Renal cortical epithelial cell (primary cell): ENCODE measurements at regions not wholly inside any gene's neighbourhood (a gene's known extent, or its start where the extent isn't known, plus 50 kb on each side); places are given as distances from the start of the nearest gene placed in this dataset.
"Not testable (repeated sequence)": the region's sequence is repeated elsewhere in the genome, so short reads cannot be mapped to it uniquely, and the experiment has no call there.

ENCODE experiments used
- DNase-seq: peaks from one replicate; pipeline ENCODE4 v3.0.0-alpha.2; 2011; ENCODE audit warnings: low read depth

DNA sequence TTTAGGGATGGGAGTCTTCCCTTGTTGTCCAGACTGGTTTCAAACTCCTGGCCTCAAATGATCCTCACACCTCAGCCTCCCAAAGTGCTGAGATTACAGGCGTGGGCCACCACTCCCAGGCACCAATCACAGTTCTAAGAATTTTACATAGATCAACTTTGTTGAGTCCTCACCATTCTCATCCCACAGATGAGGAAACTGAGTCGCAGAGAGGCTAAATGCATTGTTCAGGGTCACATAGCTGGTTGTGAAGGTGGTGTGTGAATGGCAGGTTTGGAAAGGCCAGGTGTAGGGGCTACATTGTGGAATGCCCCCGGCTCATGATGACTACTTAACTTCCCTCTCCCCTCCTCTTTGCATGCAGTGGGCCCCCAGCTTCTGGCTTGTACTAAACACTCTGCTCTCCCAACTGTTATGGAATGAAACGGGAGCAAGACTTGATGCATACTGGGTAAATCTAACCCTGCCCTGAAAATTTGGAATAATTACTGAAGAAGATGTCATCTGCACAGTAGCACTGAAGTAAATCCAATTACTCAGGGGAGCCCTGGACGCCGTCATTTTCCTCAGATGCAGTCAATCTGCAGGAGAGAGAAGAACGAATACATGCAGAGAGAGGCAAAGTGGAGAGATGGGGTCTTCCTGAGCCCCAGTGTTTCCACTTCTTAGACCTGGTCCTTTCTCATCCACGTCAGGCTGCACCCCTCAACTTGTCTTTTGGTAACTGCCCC lies 102.3 kb upstream of the ZNF217 start:
- no peak for DNase-seq

DNA sequence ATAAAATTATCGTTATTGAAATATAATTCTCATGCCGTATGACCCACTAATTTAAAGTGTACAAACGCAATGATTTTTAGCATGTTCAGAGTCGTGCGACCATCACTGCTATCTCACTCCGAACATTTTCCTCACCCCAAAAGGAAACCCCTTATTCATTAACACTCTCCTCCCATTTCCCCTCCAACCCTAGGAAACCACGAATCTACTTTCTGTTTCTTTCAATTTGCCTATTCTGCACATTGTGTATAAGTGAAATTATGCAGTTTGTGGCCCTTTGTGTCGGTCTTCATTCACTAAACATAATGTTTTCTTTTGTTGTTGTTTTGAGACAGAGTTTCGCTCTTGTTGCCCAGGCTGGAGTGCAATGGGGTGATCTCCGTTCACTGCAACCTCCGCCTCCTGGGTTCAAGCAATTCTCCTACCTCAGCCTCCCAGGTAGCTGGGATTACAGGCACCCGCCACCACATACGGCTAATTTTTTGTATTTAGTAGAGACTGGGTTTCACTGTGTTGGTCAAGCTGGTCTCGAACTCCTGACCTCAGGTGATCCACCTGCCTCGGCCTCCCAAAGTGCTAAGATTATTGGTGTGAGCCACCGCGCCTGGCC lies 99.7 kb upstream of the ZNF217 start:
- no peak for DNase-seq

DNA sequence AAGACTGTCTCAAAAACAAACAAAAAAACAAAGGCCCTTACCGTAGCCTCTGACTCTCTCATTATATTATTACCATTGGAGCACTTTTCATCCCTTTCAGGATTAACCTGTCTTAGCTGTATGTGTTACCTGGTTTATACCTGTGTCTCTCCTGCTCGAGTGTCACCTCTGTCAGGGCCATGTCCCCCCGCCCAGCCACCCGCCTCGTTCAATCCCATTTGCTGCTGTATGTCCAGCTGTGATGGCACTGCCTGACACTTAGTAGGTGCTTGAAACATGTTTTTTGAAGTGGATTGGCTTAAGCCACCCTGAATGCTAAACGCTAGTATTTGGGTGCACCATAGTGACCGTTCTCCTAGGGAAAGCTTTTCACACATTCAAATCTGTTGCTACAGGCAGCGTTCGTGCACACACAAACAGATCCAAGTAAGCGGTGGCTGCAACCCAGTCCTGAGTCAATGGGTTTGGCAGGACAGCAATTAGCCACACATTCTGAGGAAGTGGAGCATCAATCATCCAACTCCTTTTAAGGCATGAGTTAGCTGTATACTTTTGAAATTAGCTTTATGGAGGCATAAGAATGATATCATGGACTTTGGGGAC lies 98.9 kb upstream of the ZNF217 start:
- DNase-seq: no peak

DNA sequence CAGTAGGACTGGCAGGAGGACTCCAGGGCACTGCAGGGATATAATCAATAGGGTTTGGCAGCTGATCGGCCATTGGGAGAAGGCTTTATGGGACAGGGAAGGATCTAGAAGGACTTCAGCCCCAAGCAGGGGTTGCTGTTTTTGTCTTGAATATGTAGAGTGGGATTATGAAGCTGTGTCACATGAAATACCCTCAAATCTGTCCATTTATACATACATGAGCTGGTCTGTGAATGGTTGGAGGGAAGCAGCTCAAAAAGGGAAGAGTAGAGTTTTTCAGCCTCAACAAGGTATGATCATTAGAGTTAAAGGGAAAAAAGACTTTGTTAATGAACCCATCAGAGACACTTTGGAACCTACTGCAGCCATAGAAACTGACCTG lies 98.2 kb upstream of the ZNF217 start:
- no peak for DNase-seq

DNA sequence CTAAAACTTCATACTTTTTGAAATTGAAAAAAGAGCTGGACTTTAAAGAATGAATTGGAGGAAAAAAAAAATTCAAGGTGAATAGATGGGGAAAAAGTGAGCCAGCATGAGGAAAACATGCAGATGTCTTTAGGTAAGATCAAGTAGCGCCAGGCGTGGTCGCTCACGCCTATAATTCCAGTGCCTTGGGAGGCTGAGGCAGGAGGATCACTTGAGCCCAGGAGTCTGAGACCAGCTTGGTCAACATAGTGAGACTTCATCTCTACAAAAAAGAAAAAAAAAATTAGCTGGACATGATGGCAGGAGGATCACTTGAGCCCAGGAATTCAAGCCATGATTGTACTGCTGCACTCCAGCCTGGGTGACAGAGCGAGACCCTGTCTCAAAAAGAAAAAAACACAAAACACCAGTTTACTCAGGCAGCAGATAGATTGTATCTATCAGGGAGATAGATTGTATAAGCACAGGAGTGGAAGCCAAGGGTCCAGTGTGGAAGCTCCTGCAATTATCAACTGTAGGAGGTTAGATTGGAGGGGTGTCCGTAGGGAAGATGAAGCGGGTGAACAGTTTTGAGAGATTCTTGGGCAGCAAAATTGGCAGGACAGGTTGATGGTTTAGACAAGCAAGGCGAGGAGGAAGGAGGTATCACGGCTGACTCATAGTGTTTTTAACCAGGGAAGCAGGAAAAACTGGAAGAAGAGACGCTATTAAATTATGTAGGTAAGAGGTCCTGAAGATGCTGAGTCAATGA lies 97.6 kb upstream of the ZNF217 start:
- peak; percentile 29 for DNase-seq

DNA sequence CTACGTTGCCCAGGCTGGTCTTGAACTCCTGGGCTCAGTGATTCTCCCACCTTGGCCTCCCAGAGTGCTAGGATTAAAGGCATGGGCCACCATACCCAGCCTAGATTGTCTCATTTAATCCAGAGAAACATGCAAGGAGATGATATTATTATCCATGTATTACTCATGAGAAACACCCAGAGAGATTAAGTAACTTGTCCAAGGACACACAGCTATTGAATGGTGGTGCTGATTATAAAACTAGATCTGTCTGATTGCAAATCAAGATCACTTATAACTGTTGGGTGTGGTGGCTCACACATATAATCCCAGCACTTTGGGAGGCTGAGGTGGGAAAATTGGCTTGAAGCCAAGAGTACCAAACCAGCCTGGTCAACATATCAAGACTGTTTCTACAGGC lies 94.4 kb upstream of the ZNF217 start:
- DNase-seq: no peak

DNA sequence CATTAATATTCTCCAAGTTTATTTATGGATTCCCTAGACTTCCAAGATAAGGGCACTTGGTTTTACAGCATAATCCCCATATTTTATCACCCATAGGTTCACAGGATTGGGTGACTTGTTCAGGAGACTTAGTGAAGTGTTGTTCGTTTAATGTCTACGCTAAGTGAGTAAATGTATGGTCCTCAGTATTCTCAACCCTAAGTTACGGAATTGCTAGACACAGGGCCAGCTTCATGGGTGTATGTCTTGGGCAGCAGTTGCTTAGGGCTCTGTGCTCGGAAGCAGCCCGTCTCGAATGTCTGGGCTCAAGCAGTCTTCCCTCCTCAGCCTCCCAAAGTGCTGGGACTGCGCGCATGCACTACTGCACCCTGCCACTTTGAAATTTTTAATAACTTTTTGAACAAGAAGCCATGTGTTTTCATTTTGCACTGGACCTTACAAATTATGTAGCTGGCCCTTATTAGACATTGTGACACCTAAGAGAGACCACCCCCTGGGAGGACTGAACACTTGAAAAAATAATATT lies 91.5 kb upstream of the ZNF217 start:
- no peak for DNase-seq

DNA sequence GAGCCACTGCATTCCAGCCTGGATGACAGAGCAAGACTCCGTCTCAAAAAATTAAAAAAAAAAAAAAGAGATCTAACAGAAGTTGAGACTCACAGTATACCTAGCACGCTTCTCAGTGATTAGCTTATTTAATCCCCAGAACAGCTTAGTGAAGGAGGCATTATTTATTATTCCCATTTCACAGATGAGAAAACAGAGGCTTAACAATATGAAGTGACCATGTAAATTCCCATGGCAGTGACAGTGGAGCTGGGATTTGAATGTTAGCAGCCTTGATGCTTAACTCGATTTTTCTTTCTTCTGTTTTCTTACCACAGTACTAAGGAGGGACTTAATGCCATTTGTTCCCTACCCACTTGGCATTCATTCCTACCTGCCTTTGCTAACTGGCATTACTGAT lies 89.9 kb upstream of the ZNF217 start:
- no peak for DNase-seq

DNA sequence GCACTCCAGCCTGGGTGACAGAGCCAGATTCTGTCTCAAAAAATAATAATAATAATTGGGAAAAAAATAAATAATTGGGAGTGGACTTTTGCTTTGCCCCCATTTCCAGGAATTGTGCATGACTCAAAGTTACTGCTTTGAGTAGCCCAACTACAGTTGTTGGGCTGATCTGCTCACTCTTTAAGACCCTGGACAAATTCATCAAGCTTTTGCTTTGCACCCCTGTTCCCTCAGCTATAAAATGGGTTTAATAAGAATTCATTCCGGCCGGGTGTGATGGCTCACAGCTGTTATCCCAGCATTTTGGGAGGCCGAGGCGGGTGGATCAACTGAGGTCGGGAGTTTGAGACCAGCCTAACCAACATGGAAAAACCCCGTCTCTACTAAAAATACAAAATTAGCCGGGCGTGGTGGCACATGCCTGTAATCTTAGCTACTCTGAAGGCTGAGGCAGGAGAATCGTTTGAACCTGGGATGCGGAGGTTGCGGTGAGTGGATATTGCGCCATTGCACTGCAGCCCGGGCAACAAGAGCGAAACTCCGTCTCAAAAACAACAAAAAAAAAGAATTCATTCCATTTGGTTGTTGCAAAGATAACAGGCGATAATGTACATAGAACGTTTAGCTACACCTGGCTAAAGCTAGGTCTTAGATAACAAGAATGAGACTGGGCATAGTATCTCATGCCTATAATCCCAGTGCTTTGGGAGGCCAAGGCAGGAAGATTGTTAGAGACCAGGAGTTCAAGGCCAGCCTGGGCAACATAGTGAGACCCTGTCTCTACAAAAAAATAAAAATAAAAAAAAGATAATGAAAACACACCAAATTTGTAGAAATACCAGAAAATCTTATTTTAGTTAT lies 87.9 kb upstream of the ZNF217 start:
- DNase-seq: no peak

DNA sequence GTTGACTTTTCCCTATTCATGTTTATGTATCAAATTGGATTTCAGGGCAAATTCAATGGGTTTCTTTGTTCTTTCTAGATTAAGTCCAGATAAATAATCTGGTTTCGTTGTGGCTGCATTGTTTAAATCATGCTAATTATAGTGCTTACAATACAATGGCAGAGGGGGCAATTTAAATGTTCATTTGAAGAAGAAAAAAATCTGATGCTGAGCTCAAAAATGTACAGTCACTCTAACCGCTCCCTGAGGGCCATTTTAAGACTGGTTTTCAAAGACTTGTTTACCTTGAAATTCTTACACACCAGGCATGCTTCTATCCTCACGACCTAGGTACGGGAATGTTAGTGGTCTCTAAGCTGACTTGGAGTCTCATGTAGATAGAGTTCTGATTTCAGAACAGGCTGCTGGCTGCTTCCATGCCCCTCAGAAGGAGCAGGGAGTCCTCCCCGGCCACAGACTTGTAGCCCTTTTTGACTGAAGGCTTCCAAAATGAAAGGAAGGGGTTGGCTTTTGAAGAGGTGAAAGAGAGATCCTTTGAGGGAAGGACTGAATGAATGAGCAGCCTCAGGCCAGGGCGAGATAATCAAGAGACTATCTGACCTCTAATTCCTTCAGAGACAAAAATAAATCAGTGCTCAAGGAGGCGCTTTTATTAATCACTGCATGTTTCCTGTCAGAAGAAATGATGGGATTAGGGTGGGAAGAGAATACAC lies 86.1 kb upstream of the ZNF217 start:
- no peak for DNase-seq

DNA sequence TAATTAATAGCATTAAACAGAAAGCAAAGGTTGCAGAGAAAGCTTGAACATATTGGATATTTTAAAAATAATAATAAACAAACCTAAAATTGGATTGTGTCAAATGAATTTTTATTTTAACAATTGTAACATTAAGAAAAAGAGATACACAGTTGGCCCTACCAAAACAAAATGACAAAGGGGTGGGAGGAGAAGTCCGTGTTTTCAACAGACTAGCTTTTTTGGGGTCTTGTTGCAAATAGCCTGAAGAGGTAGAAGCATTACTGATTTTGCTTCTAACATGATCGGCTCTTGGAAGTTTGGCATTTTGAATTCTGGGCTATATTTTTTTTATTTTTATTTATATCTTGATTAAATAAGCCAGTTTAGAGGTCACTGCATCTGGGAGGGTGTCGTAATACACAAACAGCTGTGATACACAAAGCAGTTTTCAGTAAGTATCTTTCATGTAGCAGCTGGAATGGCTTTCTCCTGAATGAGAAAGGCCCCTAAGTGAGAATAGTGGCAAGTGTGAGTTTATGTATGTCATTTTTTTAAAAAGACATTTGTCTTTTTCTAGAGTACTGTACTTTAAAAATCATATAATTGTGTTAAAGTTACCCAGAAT lies 85.5 kb upstream of the ZNF217 start:
- no peak for DNase-seq

DNA sequence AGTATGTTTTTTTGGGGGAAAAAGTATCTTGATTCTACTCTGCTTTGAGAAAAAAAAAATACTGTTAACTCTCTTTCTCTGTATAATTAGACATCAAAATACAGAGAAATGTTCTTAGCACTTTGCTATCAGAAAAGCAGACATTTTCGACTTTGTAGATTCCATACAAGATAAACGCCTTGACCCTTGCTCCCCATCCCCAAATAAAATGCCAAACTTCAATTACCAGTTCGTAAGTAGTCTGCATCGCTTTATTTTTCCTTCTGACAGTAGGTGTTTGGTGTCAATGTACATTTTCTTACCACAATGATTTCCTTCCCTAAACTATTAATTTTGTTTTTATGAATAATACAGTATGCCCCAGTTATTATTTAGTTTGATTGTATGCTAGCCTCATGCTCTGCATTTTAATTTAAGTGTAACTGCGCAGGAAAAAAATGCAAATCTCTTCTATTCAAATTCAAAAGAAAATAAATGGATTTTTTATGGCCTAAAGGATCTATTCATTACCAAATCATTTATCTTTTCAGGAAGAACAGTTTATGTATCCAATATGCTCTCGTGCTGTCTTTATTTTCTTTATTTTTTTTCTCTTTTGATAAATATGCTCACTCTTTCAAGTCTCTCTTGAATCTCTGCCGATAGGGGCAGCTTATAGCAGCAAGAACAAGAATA lies 84.8 kb upstream of the ZNF217 start:
- no peak for DNase-seq

DNA sequence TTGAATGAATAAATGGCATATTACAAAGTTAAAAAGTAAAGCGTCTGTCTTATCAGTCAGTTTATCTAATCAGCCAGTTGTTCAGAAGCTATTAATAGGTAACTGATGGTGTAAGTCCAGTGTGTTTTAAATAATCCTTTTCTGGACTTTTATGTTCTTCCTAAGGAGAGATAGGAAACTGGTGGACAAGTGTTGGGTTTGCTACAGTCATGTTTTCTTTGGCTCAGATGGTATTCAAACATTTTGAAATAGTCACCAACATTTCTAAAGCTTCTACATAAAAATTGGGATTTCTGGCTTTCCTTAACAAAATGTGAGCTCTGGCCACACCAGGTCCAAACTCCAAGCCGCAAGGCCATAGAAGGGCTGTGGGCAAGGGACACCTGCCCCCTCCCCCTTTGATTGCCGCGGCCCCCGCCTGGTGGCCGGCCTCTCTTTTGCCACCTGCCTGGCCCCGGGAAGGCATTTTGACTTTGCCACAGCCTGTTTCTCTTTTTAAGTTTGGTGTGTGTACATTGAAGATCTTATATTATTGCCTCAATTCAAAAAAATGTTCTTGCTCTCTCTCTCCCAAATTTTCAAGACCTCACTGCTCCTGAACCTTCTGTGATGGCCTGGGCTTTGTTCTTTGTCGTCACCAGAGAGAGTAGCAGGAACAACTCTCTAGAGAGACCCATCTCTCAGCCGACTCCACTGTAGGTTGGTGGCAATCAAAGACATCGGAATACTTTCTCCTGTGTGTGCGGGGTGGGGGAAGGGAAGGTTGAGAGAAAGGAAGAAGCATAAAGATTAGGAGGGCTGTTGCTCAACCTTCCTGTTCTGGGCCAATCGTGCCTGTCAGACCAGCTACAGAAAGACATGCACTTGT lies 84.0 kb upstream of the ZNF217 start:
- DNase-seq: no peak

DNA sequence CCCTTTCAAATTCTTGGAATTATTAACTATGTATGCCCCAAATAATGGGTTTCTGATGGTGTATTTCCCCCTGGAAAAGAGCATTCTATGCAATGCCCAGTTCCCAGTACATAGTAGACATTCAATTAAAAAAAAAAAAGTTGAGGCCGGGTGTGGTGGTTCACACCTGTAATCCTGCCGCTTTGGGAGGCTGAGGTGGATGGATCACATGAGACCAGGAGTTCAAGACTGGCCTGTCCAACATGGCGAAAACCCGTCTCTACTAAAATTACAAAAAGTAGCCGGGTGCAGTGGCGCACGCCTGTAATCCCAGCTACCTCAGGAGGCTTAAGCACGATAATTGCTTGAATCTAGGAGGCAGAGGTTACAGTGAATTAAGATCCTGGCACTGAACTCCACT lies 83.3 kb upstream of the ZNF217 start:
- DNase-seq: no peak

DNA sequence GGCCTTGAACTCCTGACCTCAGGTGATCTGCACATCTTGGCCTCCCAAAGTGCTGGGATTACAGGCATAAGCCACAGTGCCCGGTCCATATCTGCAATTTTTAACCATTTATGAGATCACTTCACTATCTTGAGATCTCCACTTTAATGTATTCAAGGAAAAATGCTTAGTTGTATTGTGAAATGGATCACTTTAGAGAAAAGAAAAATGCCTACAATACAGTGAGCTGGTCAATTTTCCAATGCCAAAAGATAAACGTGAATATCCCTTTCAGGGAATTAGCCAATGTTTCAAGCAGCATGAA lies 82.8 kb upstream of the ZNF217 start:
- DNase-seq: no peak

DNA sequence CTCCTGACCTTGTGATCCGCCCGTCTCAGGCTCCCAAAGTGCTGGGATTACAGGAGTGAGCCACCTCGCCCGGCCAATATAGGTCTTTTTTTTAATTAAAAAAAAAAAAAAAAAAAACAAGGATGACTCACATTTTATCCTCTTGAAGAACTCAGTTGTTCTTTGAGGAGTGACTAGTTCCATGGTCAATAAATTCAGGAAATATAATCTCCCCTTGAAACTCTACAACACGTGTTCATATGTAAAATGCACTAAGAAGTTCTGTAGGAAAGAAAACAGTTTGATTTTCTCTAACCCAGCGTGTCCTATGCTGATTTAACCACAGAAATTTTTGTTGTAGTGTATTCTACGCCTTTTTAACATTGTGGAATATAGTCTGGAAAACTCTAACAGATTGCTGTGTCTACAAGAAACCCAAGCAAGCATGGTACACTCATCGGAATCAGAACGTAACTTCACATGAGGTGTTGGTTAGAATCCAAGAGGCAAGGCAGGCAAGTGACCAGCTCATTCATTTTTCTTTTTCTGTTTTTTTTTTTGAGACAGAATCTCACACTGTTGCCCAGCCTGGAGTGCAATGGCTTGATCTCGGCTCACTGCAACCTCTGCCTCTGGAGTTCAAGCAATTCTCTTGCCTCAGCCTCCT lies 79.0 kb upstream of the ZNF217 start:
- DNase-seq: peak; percentile 90

DNA sequence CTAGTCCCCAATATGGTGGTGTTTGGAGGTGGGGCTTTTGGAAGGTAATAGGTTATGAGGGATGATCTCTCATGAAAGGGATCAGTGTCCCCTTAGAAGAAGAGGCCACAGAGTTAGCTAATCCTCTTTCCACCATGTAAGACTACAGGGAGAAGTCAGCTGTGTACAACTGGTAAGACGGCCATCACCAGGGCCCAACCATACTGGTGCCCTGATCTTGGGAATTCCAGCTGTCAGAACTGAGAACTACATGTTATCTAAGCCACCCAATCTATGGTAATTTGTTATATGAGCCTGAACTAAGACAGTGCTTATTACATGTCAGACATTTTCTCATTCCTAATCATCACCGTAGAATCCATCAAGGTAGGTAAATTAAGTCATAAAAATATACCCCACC lies 77.7 kb upstream of the ZNF217 start:
- no peak for DNase-seq

DNA sequence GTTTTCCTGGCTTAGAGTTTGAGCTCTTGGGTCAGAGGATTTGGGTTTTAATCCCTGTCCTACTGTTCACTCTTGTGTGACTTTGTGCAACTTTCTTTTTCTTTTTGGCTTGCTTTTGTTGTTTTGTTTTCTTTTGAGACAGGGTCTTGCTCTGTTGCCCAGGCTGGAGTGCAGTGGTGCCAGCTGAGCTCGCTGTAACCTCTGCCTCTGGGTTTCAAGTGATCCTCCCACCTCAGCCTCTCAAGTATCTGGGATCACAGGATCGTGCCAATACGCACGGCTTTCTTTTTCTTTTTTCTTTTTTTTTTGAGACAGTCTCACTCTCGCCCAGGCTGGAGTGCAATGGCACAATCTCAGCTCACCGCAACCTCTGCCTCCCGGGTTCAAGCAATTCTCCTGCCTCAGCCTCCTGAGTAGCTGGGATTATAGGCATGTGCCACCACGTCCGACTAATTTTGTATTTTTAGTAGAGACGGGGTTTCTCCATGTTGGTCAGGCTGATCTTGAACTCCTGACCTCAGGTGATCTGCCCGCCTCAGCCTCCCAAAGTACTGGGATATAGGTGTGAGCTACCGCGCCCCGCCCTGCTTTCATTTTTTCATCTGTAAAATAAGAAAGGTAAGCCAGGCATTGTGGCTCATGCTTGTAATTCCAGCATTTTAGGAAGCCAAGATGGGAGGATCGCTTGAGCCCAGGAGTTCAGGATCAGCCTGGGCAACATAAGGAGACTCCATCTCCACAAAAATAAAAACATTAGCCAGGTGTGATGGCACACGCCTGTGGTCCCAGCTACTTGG lies 76.1 kb upstream of the ZNF217 start:
- DNase-seq: not testable (repeated sequence)
